LNCaP clone FGC (cell line): ENCODE measurements at regions not wholly inside any gene's neighbourhood (a gene's known extent, or its start where the extent isn't known, plus 50 kb on each side); places are given as distances from the start of the nearest gene placed in this dataset.
"Not testable (repeated sequence)": the region's sequence is repeated elsewhere in the genome, so short reads cannot be mapped to it uniquely, and the experiment has no call there.

Experiments used
- DNase-seq: peaks from one replicate; pipeline ENCODE4 v3.0.0-alpha.2; 2011; ENCODE audit warnings: low read depth
- H3K4me3 ChIP-seq: 2 replicates; pipeline ENCODE4 v1.5.1; 2011; ENCODE audit warnings: mild to moderate bottlenecking, low read depth, low read length, control low read depth
- CTCF ChIP-seq: IDR thresholded peaks from 2 replicates; pipeline ENCODE4 v1.5.1; 2012; ENCODE audit warnings: mild to moderate bottlenecking; ENCODE audit not compliant: control insufficient read depth, insufficient read depth; ENCODE audit errors: extremely low read depth

DNA sequence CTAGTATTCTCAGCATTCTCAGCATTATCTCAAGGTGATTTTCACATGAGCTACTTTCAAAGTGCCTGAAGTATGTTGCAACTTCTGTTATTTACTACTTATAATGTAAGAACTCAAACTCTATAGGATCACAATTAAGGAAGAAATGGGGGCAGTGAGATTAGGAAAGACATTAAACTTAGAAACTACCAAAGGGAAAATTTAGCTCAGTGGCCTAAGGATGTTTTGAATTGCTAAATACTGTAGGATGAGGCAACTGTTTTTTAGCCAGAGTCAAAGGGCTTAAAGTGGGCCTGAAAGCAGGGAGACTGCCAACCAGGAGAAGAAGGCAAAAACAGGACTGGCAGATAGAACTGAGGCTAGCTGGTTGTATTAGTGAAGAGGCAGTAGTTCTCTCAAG, 55.5 kb upstream of the MBNL1 start:
- TF ChIP-seq CTCF: no peak
- DNase-seq: no peak
- H3K4me3 ChIP-seq: no peak overlapping the region

DNA sequence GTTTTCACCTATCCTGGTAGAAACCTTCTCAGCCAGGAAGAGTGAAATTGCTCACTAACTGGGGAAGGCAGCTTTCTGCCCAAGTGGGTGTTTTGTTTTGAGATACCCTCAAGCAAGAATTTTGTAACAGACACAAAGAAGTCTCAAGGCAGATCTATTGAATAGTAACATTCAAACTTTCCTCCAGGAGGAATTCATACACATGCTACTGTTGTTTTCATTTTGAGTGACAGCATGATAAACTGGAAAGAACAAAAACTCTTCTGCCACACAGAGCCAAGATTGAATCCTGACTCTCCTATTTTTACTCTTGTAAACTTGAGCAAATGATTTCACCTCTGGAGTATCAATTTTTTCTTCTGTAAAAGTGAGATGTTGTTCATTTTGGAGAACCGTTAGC, 54.8 kb upstream of the MBNL1 start:
- no peak for DNase-seq
- no peak overlapping the region for H3K4me3 ChIP-seq
- no peak for TF ChIP-seq CTCF

DNA sequence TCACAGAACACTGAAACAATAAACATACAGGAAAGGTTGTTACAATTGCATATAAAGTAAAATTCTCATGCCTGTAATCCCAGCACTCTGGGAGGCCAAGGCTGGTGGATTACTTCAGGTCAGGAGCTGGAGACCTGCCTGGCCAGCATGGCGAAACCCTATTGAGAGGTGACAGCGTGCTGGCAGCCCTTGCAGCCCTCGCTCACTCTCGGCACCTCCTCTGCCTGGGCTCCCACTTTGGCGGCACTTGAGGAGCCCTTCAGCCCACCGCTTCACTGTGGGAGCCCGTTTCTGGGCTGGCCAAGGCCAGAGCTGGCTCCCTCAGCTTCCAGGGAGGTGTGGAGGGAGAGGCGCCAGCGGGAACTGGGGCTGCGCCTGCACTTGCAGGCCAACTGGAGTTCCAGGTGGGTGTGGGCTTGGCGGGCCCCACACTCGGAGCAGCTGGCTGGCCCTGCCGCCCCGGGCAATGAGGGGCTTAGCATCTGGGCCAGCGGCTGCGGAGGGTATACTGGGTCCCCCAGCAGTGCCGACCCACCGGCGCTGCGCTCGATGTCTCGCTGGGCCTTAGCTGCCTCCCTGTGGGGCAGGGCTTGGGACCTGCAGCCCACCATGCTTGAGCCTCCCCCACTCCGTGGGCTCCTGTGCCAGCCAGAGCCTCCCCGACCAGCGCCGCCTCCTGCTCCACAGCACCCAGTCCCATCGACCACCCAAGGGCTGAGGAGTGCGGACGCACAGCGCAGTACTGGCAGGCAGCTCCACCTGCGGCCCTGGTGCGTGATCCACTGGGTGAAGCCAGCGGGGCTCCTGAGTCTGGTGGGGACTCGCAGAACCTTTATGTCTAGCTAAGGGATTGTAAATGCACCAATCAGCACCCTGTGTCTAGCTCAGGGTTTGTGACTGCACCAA, 51.5 kb upstream of the MBNL1 start:
- DNase-seq, H3K4me3 ChIP-seq: not testable (repeated sequence)

GRCh38 chr3:152218602-152219001, 50.1 kb upstream of the MBNL1 start:
- no peak for TF ChIP-seq CTCF
- no peak overlapping the region for H3K4me3 ChIP-seq
- no peak for DNase-seq
